Activated CD8-positive, alpha-beta T cell treated with anti-CD3 and anti-CD28 coated beads for 36 hours (primary cell): ENCODE measurements at regions not wholly inside any gene's neighbourhood (a gene's known extent, or its start where the extent isn't known, plus 50 kb on each side); places are given as distances from the start of the nearest gene placed in this dataset.

Experiments used
- ATAC-seq: fragments of 200-7000 bp; cut with Tn5 transposase; one replicate; pipeline ENCODE4 v1.10.0; 2021; ENCODE audit warnings: mild to moderate bottlenecking, moderate library complexity
- CTCF ChIA-PET: fragments of 350-600 bp; sonication (Branson Sonifier 250); formaldehyde crosslinking; loops from one replicate; lab custom pipeline; 2021; ENCODE audit warnings: antibody characterized with exemption; lab: Charles Lee
- POLR2A ChIA-PET: fragments of 350-600 bp; sonication (Branson Sonifier 250); formaldehyde crosslinking; loops from one replicate; lab custom pipeline; 2021; ENCODE audit warnings: antibody characterized with exemption; lab: Charles Lee
- DNase-seq: peaks from one replicate; pipeline ENCODE4 v3.0.0-alpha.2; 2020
- H3K27ac Mint-ChIP-seq: one replicate; pipeline ENCODE4 v1.8.0; 2021; ENCODE audit warnings: mild to moderate bottlenecking, mixed read lengths
- H3K27me3 Mint-ChIP-seq: one replicate; pipeline ENCODE4 v1.8.0; 2021; ENCODE audit warnings: mixed read lengths
- H3K36me3 Mint-ChIP-seq: one replicate; pipeline ENCODE4 v1.8.0; 2021; ENCODE audit warnings: low read depth, mixed read lengths
- H3K4me1 Mint-ChIP-seq: one replicate; pipeline ENCODE4 v1.8.0; 2021; ENCODE audit warnings: low read depth, mixed read lengths
- H3K4me3 Mint-ChIP-seq: one replicate; pipeline ENCODE4 v1.8.0; 2021; ENCODE audit warnings: mild to moderate bottlenecking, moderate library complexity, mixed read lengths
- H3K9me3 Mint-ChIP-seq: one replicate; pipeline ENCODE4 v1.8.0; 2021; ENCODE audit warnings: mixed read lengths
- CTCF ChIP-seq: fragments of 200-600 bp; IDR thresholded peaks from one replicate; pipeline ENCODE4 v1.8.0; 2022; ENCODE audit warnings: antibody characterized with exemption, mild to moderate bottlenecking
- intact Hi-C: fragments of 100-400 bp; cut with micrococcal nuclease; formaldehyde crosslinking; loops from one replicate; pipeline ENCODE4 v1.10.0; 2022

- CTCF ChIA-PET: no interaction called here
- ATAC-seq (no peak), DNase-seq (no peak)
- H3K9me3 Mint-ChIP-seq: peaks cover 5% of the 10 kb centered on the region
- no peak overlapping the region for H3K27ac Mint-ChIP-seq
- POLR2A ChIA-PET: no interaction called here
- no peaks in the 10 kb centered on the region for H3K27me3 Mint-ChIP-seq
- no peak overlapping the region for H3K4me3 Mint-ChIP-seq
- H3K36me3 Mint-ChIP-seq: no peaks in the 10 kb centered on the region
- H3K4me1 Mint-ChIP-seq: no peaks in the 10 kb centered on the region
- intact Hi-C loops: no loop called here
- no peak for TF ChIP-seq CTCF
These were observed 223.3 kb upstream of the SALL1 start for GRCh38 chr16:51374346-51374745.

- POLR2A ChIA-PET: no interaction called here
- Mint-ChIP-seq H3K4me1 (no peaks in the 10 kb centered on the region), H3K36me3 (no peaks in the 10 kb centered on the region), H3K9me3 (no peaks in the 10 kb centered on the region), H3K4me3 (no peak overlapping the region), H3K27ac (no peak overlapping the region), H3K27me3 (peaks cover 2% of the 10 kb centered on the region)
- TF ChIP-seq CTCF: no peak
- ATAC-seq: no peak
- intact Hi-C loops: no loop called here
- CTCF ChIA-PET: no interaction called here
- no peak for DNase-seq
These were observed 214.6 kb upstream of the SALL1 start for GRCh38 chr16:51365715-51366114.

GRCh38 chr16:51359141-51359955, 208.3 kb upstream of the SALL1 start:
- ATAC-seq: no peak
- Mint-ChIP-seq H3K4me3 (no peak overlapping the region), H3K4me1 (no peaks in the 10 kb centered on the region), H3K27ac (no peak overlapping the region), H3K27me3 (peaks cover 2% of the 10 kb centered on the region), H3K36me3 (no peaks in the 10 kb centered on the region), H3K9me3 (no peaks in the 10 kb centered on the region)
- POLR2A ChIA-PET: no interaction called here
- CTCF ChIA-PET: no interaction called here
- intact Hi-C loops: no loop called here
- TF ChIP-seq CTCF: no peak
- no peak for DNase-seq

- TF ChIP-seq CTCF: no peak
- DNase-seq: no peak
- ATAC-seq: no peak
- ChIA-PET CTCF (no interaction called here), POLR2A (no interaction called here)
- Mint-ChIP-seq H3K4me3 (no peak overlapping the region), H3K36me3 (no peaks in the 10 kb centered on the region), H3K27me3 (no peaks in the 10 kb centered on the region), H3K27ac (no peak overlapping the region), H3K4me1 (no peaks in the 10 kb centered on the region), H3K9me3 (no peaks in the 10 kb centered on the region)
- intact Hi-C loops: no loop called here
These were observed 206.8 kb upstream of the SALL1 start for GRCh38 chr16:51357839-51358238.

- Mint-ChIP-seq H3K27ac (no peak overlapping the region), H3K4me3 (no peak overlapping the region), H3K36me3 (no peaks in the 10 kb centered on the region), H3K9me3 (no peaks in the 10 kb centered on the region), H3K27me3 (no peaks in the 10 kb centered on the region), H3K4me1 (no peaks in the 10 kb centered on the region)
- DNase-seq: no peak
- intact Hi-C loops: no loop called here
- ChIA-PET POLR2A (no interaction called here), CTCF (no interaction called here)
- ATAC-seq: no peak
- TF ChIP-seq CTCF: no peak
These were observed 204.8 kb upstream of the SALL1 start for GRCh38 chr16:51355875-51356274.
